ACC112 (cell line): ENCODE measurements at regions not wholly inside any gene's neighbourhood (a gene's known extent, or its start where the extent isn't known, plus 50 kb on each side); places are given as distances from the start of the nearest gene placed in this dataset.
"Not testable (repeated sequence)": the region's sequence is repeated elsewhere in the genome, so short reads cannot be mapped to it uniquely, and the experiment has no call there.

Source experiments
- H2AFZ ChIP-seq: fragments of 200-600 bp; sonication (generic); one replicate; pipeline ENCODE4 v1.6.0; 2017; ENCODE audit warnings: antibody characterized with exemption, low read length; ENCODE audit not compliant: unreplicated experiment
- H3K27ac ChIP-seq: fragments of 200-600 bp; sonication (generic); 2 replicates; pipeline ENCODE4 v1.5.1; 2014; ENCODE audit warnings: low read depth, mild to moderate bottlenecking, antibody characterized with exemption, low read length, moderate library complexity
- H3K27me3 ChIP-seq: fragments of 200-600 bp; sonication (generic); 2 replicates; pipeline ENCODE4 v1.6.1; 2014; ENCODE audit warnings: mild to moderate bottlenecking, antibody characterized with exemption, low read length, moderate library complexity, mixed read lengths; ENCODE audit not compliant: insufficient read depth
- H3K36me3 ChIP-seq: fragments of 200-600 bp; sonication (generic); 2 replicates; pipeline ENCODE4 v1.6.1; 2016; ENCODE audit warnings: mild to moderate bottlenecking, antibody characterized with exemption, low read length, moderate library complexity, mixed read lengths; ENCODE audit not compliant: insufficient read depth
- H3K4me1 ChIP-seq: fragments of 200-600 bp; sonication (generic); one replicate; pipeline ENCODE4 v1.6.1; 2016; ENCODE audit warnings: low read length, mixed read lengths; ENCODE audit not compliant: insufficient read depth, unreplicated experiment, control insufficient read depth
- H3K4me3 ChIP-seq: fragments of 200-600 bp; sonication (generic); 2 replicates; pipeline ENCODE4 v1.5.1; 2014; ENCODE audit warnings: mild to moderate bottlenecking, low read depth, low read length
- H3K79me2 ChIP-seq: fragments of 200-600 bp; sonication (generic); one replicate; pipeline ENCODE4 v1.6.0; 2016; ENCODE audit warnings: low read length; ENCODE audit not compliant: control insufficient read depth, unreplicated experiment, insufficient read depth

- no peaks in the 10 kb centered on the region for H3K36me3 ChIP-seq
- H3K4me1 ChIP-seq: no peaks in the 10 kb centered on the region
- H3K4me3 ChIP-seq: no peak overlapping the region
Observed at GRCh38 chr6:117761610-117762009, 86.3 kb downstream of the NUS1 start.

GRCh38 chr6:117771403-117771802 is 96.1 kb downstream of the NUS1 start:
- Histone ChIP-seq H3K4me3 (no peak overlapping the region), H3K79me2 (no peaks in the 10 kb centered on the region), H3K27me3 (peaks cover 28% of the 10 kb centered on the region), H2AFZ (no peak overlapping the region), H3K27ac (no peak overlapping the region), H3K36me3 (no peaks in the 10 kb centered on the region), H3K4me1 (no peaks in the 10 kb centered on the region)

More at GRCh38 chr6:117761610-117762009, 86.3 kb downstream of the NUS1 start:
- Histone ChIP-seq H2AFZ (no peak overlapping the region), H3K79me2 (no peaks in the 10 kb centered on the region), H3K27ac (no peak overlapping the region), H3K27me3 (no peaks in the 10 kb centered on the region)

GRCh38 chr6:117776441-117776840 is 101.2 kb downstream of the NUS1 start:
- Histone ChIP-seq H3K36me3 (no peaks in the 10 kb centered on the region), H3K79me2 (no peaks in the 10 kb centered on the region), H3K4me1 (no peaks in the 10 kb centered on the region), H2AFZ (no peak overlapping the region), H3K27me3 (peaks cover 39% of the 10 kb centered on the region), H3K27ac (no peak overlapping the region), H3K4me3 (no peak overlapping the region)

GRCh38 chr6:117781550-117781949 is 106.3 kb downstream of the NUS1 start:
- Histone ChIP-seq H3K4me1 (no peaks in the 10 kb centered on the region), H2AFZ (no peak overlapping the region), H3K27me3 (peaks cover 18% of the 10 kb centered on the region; the same call in 1 of the 2 replicates), H3K27ac (no peak overlapping the region), H3K4me3 (no peak overlapping the region), H3K79me2 (no peaks in the 10 kb centered on the region), H3K36me3 (no peaks in the 10 kb centered on the region)

GRCh38 chr6:117783279-117783678 is 108.0 kb downstream of the NUS1 start:
- Histone ChIP-seq H3K79me2 (no peaks in the 10 kb centered on the region), H2AFZ (no peak overlapping the region), H3K4me3 (no peak overlapping the region), H3K27ac (no peak overlapping the region), H3K4me1 (no peaks in the 10 kb centered on the region), H3K27me3 (0 out of 2 replicates have a peak, but pooled peaks cover 3% of the 10 kb centered on the region), H3K36me3 (no peaks in the 10 kb centered on the region)

GRCh38 chr6:117791012-117791411 is 115.7 kb downstream of the NUS1 start:
- no peak overlapping the region for H2AFZ ChIP-seq
- H3K79me2 ChIP-seq: no peaks in the 10 kb centered on the region
- H3K36me3 ChIP-seq: no peaks in the 10 kb centered on the region
- no peaks in the 10 kb centered on the region for H3K4me1 ChIP-seq
- no peak overlapping the region for H3K4me3 ChIP-seq
- no peaks in the 10 kb centered on the region for H3K27me3 ChIP-seq
- H3K27ac ChIP-seq: no peak overlapping the region

- no peak overlapping the region for H2AFZ ChIP-seq
- no peak overlapping the region for H3K27ac ChIP-seq
- no peaks in the 10 kb centered on the region for H3K36me3 ChIP-seq
- 0 out of 2 replicates have a peak, but pooled peaks cover 3% of the 10 kb centered on the region for H3K27me3 ChIP-seq
- no peak overlapping the region for H3K4me3 ChIP-seq
- H3K4me1 ChIP-seq: no peaks in the 10 kb centered on the region
- no peaks in the 10 kb centered on the region for H3K79me2 ChIP-seq
Observed at GRCh38 chr6:117795234-117795633, 111.8 kb upstream of the SLC35F1 start.

GRCh38 chr6:117798819-117799218 is 108.2 kb upstream of the SLC35F1 start:
- H2AFZ ChIP-seq, H3K79me2 ChIP-seq, H3K4me3 ChIP-seq, H3K36me3 ChIP-seq, H3K4me1 ChIP-seq, H3K27me3 ChIP-seq, H3K27ac ChIP-seq: not testable (repeated sequence)

- Histone ChIP-seq H3K27me3 (no peaks in the 10 kb centered on the region), H3K27ac (no peak overlapping the region), H3K4me1 (no peaks in the 10 kb centered on the region), H3K4me3 (no peak overlapping the region), H3K36me3 (no peaks in the 10 kb centered on the region), H2AFZ (no peak overlapping the region), H3K79me2 (no peaks in the 10 kb centered on the region)
Observed at GRCh38 chr6:117810269-117810668, 96.8 kb upstream of the SLC35F1 start.

- Histone ChIP-seq H3K4me1 (no peaks in the 10 kb centered on the region), H3K27me3 (no peaks in the 10 kb centered on the region), H3K27ac (no peak overlapping the region), H3K4me3 (no peak overlapping the region), H3K79me2 (no peaks in the 10 kb centered on the region), H3K36me3 (no peaks in the 10 kb centered on the region), H2AFZ (no peak overlapping the region)
Observed at GRCh38 chr6:117817499-117817898, 89.6 kb upstream of the SLC35F1 start.

GRCh38 chr6:117817992-117818391 is 89.1 kb upstream of the SLC35F1 start:
- no peaks in the 10 kb centered on the region for H3K4me1 ChIP-seq
- H3K27me3 ChIP-seq: peaks cover 3% of the 10 kb centered on the region; the same call in 1 of the 2 replicates
- no peaks in the 10 kb centered on the region for H3K36me3 ChIP-seq
- no peak overlapping the region for H2AFZ ChIP-seq
- H3K27ac ChIP-seq: no peak overlapping the region
- H3K4me3 ChIP-seq: no peak overlapping the region
- no peaks in the 10 kb centered on the region for H3K79me2 ChIP-seq
